ENCODE measurements at regions not wholly inside any gene's neighbourhood (a gene's known extent, or its start where the extent isn't known, plus 50 kb on each side); places are given as distances from the start of the nearest gene placed in this dataset.

DNA sequence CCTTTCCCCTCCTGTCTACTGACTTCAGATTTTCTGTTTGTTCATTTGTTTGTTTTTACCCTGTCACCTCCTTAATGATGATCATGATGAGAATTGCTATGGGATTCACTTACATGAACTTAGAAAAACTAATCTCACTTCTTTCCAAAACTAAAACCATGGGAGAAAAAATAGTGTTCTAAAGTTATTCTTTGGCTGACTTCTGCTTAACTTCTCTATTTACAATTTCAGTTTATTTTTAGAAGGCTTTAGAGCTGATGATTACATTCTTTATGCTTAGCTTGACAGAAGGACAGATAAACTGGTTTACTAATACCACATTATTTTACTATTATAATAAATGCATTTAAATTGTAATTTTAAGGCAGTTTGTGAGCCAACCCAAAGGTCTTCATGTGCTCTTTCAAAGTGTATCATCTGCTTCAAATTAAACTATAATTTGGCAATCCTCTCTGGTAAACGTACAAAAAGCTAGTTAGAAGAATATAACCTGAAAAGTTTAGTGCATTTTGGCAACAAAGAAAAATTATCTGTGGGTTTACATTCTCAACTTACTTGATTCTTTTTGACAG lies 676.8 kb upstream of the UBE2E2 start:
- no peak overlapping the region for H3K27ac ChIP-seq
- TF ChIP-seq CTCF (IDR thresholded peaks at IDR 0.05) (no peak), ZFX (IDR thresholded peaks at IDR 0.05; ENCODE audit: borderline replicate concordance) (no peak)

- TF ChIP-seq ZFX (IDR thresholded peaks at IDR 0.05; ENCODE audit: borderline replicate concordance) (no peak), CTCF (IDR thresholded peaks at IDR 0.05) (no peak)
- H3K27ac ChIP-seq, result no peak overlapping the region
Measured at GRCh38 chr3:22536541-22536940, 666.6 kb upstream of the UBE2E2 start.

DNA sequence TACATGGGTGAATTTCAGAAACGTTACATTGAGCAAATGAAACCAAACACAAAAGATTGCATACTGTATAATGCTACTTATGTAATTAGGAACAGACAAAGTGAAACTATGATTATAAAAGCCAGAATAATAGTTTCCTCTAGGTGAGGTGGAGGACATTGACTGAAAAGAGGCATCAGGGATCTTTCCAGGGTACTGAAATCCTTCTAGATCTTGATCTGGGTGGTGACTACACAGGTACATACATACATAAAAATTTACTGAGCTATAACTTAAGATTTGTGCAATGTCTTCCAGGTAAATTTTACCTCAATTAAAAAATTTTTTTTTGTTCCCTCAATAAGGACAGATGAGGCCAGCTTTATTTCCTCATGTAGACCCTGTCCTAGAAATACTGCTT lies 665.6 kb upstream of the UBE2E2 start:
- TF ChIP-seq ZFX (IDR thresholded peaks at IDR 0.05; ENCODE audit: borderline replicate concordance) (no peak), CTCF (IDR thresholded peaks at IDR 0.05) (no peak)
- no peak overlapping the region for H3K27ac ChIP-seq

GRCh38 chr3:22542311-22542710 lies 660.8 kb upstream of the UBE2E2 start:
- H3K27ac ChIP-seq, result no peak overlapping the region
- TF ChIP-seq CTCF (IDR thresholded peaks at IDR 0.05) (no peak), ZFX (IDR thresholded peaks at IDR 0.05; ENCODE audit: borderline replicate concordance) (no peak)

DNA sequence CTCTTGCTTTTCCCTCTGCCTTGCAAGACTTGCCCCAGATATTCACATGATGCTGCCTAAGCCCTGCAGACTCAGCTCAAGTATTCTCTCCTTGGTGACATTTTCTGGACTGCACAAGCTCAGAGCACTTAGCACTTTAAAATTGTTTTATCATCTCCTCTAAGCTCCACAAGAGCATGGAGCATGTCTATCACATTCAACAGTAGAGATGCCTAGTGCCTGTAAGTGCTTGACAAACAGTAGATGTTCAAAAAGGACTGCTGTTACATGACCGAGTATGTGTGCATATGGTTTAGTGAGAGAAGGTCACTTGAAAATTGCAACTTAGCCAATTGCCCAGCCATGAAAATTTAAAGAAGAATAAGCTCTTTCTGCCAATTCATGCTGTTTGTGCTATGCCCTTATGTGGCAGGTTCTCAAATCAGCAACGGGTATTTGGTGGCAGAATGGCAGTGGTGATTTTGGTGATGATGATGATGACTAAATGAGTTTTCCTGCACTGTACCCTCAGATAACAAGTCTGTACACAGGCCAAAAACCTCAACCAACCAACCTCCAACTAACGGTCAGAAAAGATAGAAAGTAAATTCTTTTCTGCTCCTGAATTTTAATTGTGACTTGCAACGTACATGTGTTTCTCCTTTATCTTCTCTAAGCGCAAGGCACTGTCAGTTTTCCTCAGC lies 647.2 kb upstream of the UBE2E2 start:
- TF ChIP-seq CTCF (IDR thresholded peaks at IDR 0.05) (no peak), ZFX (IDR thresholded peaks at IDR 0.05; ENCODE audit: borderline replicate concordance) (no peak)

GRCh38 chr3:22565393-22565792 lies 637.7 kb upstream of the UBE2E2 start:
- H3K27ac ChIP-seq, result no peak overlapping the region
- TF ChIP-seq CTCF (IDR thresholded peaks at IDR 0.05) (no peak), ZFX (IDR thresholded peaks at IDR 0.05; ENCODE audit: borderline replicate concordance) (no peak)

More for the DNA sequence above, 647.2 kb upstream of the UBE2E2 start:
- no peak overlapping the region for H3K27ac ChIP-seq

- H3K27ac ChIP-seq, result no peak overlapping the region
- no peak for TF ChIP-seq ZFX (IDR thresholded peaks at IDR 0.05; ENCODE audit: borderline replicate concordance)
- no peak for TF ChIP-seq CTCF (IDR thresholded peaks at IDR 0.05)
Measured at GRCh38 chr3:22568285-22568684, 634.8 kb upstream of the UBE2E2 start.

All from 22Rv1 (cell line).